MM.1S (cell line): ENCODE measurements at regions not wholly inside any gene's neighbourhood (a gene's known extent, or its start where the extent isn't known, plus 50 kb on each side); places are given as distances from the start of the nearest gene placed in this dataset.

ENCODE experiments used
- CTCF ChIP-seq: fragments of 300-600 bp; sonication (generic); IDR thresholded peaks from 2 replicates; pipeline ENCODE4 v1.5.1; 2016; ENCODE audit warnings: antibody characterized with exemption, low read length, mixed read lengths
- EZH2 ChIP-seq: fragments of 300-600 bp; sonication (generic); optimal IDR thresholded peaks from 2 replicates; pipeline ENCODE3; 2017; ENCODE audit warnings: low read depth, mild to moderate bottlenecking, antibody characterized with exemption, low read length, mixed read lengths

- TF ChIP-seq CTCF (no peak), EZH2 (no peak)
These were observed 127.1 kb downstream of the RASSF10 start for GRCh38 chr11:13136272-13136596.
